Dendritic cell treated with granulocyte-macrophage colony-stimulating factor and Interleukin-4, amounts not matched to agents 40 ng/mL and 50 ng/mL, for 4 days (primary cell): ENCODE measurements at regions not wholly inside any gene's neighbourhood (a gene's known extent, or its start where the extent isn't known, plus 50 kb on each side); places are given as distances from the start of the nearest gene placed in this dataset.

ENCODE experiments used
- H3K27ac Mint-ChIP-seq: one replicate; pipeline ENCODE4 v1.8.0; 2022; ENCODE audit warnings: mild to moderate bottlenecking, mixed read lengths
- H3K27me3 Mint-ChIP-seq: one replicate; pipeline ENCODE4 v1.8.0; 2022; ENCODE audit warnings: mild to moderate bottlenecking, mixed read lengths
- H3K36me3 Mint-ChIP-seq: one replicate; pipeline ENCODE4 v1.8.0; 2022; ENCODE audit warnings: low read depth, mixed read lengths
- H3K4me1 Mint-ChIP-seq: one replicate; pipeline ENCODE4 v1.8.0; 2022; ENCODE audit warnings: low read depth, mixed read lengths
- H3K4me3 Mint-ChIP-seq: one replicate; pipeline ENCODE4 v1.8.0; 2022; ENCODE audit warnings: mild to moderate bottlenecking, moderate library complexity, mixed read lengths
- H3K9me3 Mint-ChIP-seq: one replicate; pipeline ENCODE4 v1.8.0; 2022; ENCODE audit warnings: mixed read lengths
- intact Hi-C: fragments of 100-400 bp; cut with micrococcal nuclease; formaldehyde crosslinking; loops from one replicate; pipeline ENCODE4 v1.15.0; 2022

GRCh38 chr4:171668403-171668802, 144.8 kb upstream of the GALNTL6 start:
- Mint-ChIP-seq H3K4me3 (no peak overlapping the region), H3K27me3 (no peaks in the 10 kb centered on the region), H3K27ac (no peak overlapping the region), H3K36me3 (no peaks in the 10 kb centered on the region), H3K9me3 (peaks cover 2% of the 10 kb centered on the region), H3K4me1 (no peaks in the 10 kb centered on the region)
- intact Hi-C loops: no loop called here

GRCh38 chr4:171667906-171668305, 145.3 kb upstream of the GALNTL6 start:
- no peaks in the 10 kb centered on the region for H3K4me1 Mint-ChIP-seq
- H3K4me3 Mint-ChIP-seq: no peak overlapping the region
- H3K27me3 Mint-ChIP-seq: no peaks in the 10 kb centered on the region
- no peaks in the 10 kb centered on the region for H3K9me3 Mint-ChIP-seq
- intact Hi-C loops: no loop called here
- H3K36me3 Mint-ChIP-seq: no peaks in the 10 kb centered on the region
- no peak overlapping the region for H3K27ac Mint-ChIP-seq

- no peaks in the 10 kb centered on the region for H3K36me3 Mint-ChIP-seq
- intact Hi-C loops: no loop called here
- H3K27me3 Mint-ChIP-seq: no peaks in the 10 kb centered on the region
- H3K4me1 Mint-ChIP-seq: no peaks in the 10 kb centered on the region
- H3K9me3 Mint-ChIP-seq: no peaks in the 10 kb centered on the region
- H3K4me3 Mint-ChIP-seq: no peak overlapping the region
- H3K27ac Mint-ChIP-seq: no peak overlapping the region
Observed at GRCh38 chr4:171651071-171651470, 162.1 kb upstream of the GALNTL6 start.

GRCh38 chr4:171650543-171650942, 162.7 kb upstream of the GALNTL6 start:
- Mint-ChIP-seq H3K4me3 (no peak overlapping the region), H3K27me3 (no peaks in the 10 kb centered on the region), H3K9me3 (no peaks in the 10 kb centered on the region), H3K27ac (no peak overlapping the region), H3K4me1 (no peaks in the 10 kb centered on the region), H3K36me3 (no peaks in the 10 kb centered on the region)
- intact Hi-C loops: no loop called here

GRCh38 chr4:171648926-171649325, 164.3 kb upstream of the GALNTL6 start:
- Mint-ChIP-seq H3K9me3 (no peaks in the 10 kb centered on the region), H3K27me3 (no peaks in the 10 kb centered on the region), H3K4me3 (no peak overlapping the region), H3K27ac (no peak overlapping the region), H3K4me1 (peaks cover 7% of the 10 kb centered on the region), H3K36me3 (no peaks in the 10 kb centered on the region)
- intact Hi-C loops: no loop called here

GRCh38 chr4:171646984-171647383, 166.2 kb upstream of the GALNTL6 start:
- H3K4me1 Mint-ChIP-seq: peaks cover 7% of the 10 kb centered on the region
- H3K9me3 Mint-ChIP-seq: no peaks in the 10 kb centered on the region

GRCh38 chr4:171644430-171645057, 168.7 kb upstream of the GALNTL6 start:
- no peak overlapping the region for H3K27ac Mint-ChIP-seq
- H3K36me3 Mint-ChIP-seq: no peaks in the 10 kb centered on the region
- H3K9me3 Mint-ChIP-seq: no peaks in the 10 kb centered on the region
- intact Hi-C loops: no loop called here
- peak overlapping the region; percentile 32 for H3K4me3 Mint-ChIP-seq
- peaks cover 7% of the 10 kb centered on the region for H3K4me1 Mint-ChIP-seq
- no peaks in the 10 kb centered on the region for H3K27me3 Mint-ChIP-seq

More at GRCh38 chr4:171646984-171647383, 166.2 kb upstream of the GALNTL6 start:
- Mint-ChIP-seq H3K27me3 (no peaks in the 10 kb centered on the region), H3K4me3 (no peak overlapping the region), H3K27ac (no peak overlapping the region), H3K36me3 (no peaks in the 10 kb centered on the region)
- intact Hi-C loops: no loop called here

GRCh38 chr4:171639540-171639939, 173.7 kb upstream of the GALNTL6 start:
- Mint-ChIP-seq H3K4me1 (peaks cover 3% of the 10 kb centered on the region), H3K27ac (no peak overlapping the region), H3K9me3 (peaks cover under 1% of the 10 kb centered on the region), H3K4me3 (no peak overlapping the region), H3K36me3 (no peaks in the 10 kb centered on the region), H3K27me3 (no peaks in the 10 kb centered on the region)
- intact Hi-C loops: no loop called here

- no peak overlapping the region for H3K27ac Mint-ChIP-seq
- H3K4me3 Mint-ChIP-seq: no peak overlapping the region
- peaks cover 16% of the 10 kb centered on the region for H3K9me3 Mint-ChIP-seq
- H3K36me3 Mint-ChIP-seq: no peaks in the 10 kb centered on the region
- no peaks in the 10 kb centered on the region for H3K4me1 Mint-ChIP-seq
- no peaks in the 10 kb centered on the region for H3K27me3 Mint-ChIP-seq
- intact Hi-C loops: no loop called here
Observed at GRCh38 chr4:171636606-171637005, 176.6 kb upstream of the GALNTL6 start.

- H3K9me3 Mint-ChIP-seq: peaks cover 16% of the 10 kb centered on the region
- no peaks in the 10 kb centered on the region for H3K36me3 Mint-ChIP-seq
- intact Hi-C loops: no loop called here
- H3K27ac Mint-ChIP-seq: no peak overlapping the region
- no peaks in the 10 kb centered on the region for H3K27me3 Mint-ChIP-seq
- H3K4me3 Mint-ChIP-seq: no peak overlapping the region
- peaks cover 11% of the 10 kb centered on the region for H3K4me1 Mint-ChIP-seq
Observed at GRCh38 chr4:171629737-171630136, 183.5 kb upstream of the GALNTL6 start.

- H3K4me1 Mint-ChIP-seq: peaks cover 11% of the 10 kb centered on the region
- H3K9me3 Mint-ChIP-seq: peaks cover 12% of the 10 kb centered on the region
- H3K36me3 Mint-ChIP-seq: no peaks in the 10 kb centered on the region
- H3K27me3 Mint-ChIP-seq: no peaks in the 10 kb centered on the region
- no peak overlapping the region for H3K27ac Mint-ChIP-seq
- intact Hi-C loops: no loop called here
- no peak overlapping the region for H3K4me3 Mint-ChIP-seq
Observed at GRCh38 chr4:171629182-171629581, 184.0 kb upstream of the GALNTL6 start.

- Mint-ChIP-seq H3K27ac (no peak overlapping the region), H3K36me3 (no peaks in the 10 kb centered on the region), H3K4me3 (no peak overlapping the region), H3K4me1 (peaks cover 16% of the 10 kb centered on the region), H3K27me3 (no peaks in the 10 kb centered on the region), H3K9me3 (no peaks in the 10 kb centered on the region)
- intact Hi-C loops: no loop called here
Observed at GRCh38 chr4:171626554-171626953, 186.7 kb upstream of the GALNTL6 start.

- Mint-ChIP-seq H3K36me3 (no peaks in the 10 kb centered on the region), H3K9me3 (no peaks in the 10 kb centered on the region), H3K27ac (no peak overlapping the region), H3K4me1 (peaks cover 6% of the 10 kb centered on the region), H3K4me3 (no peak overlapping the region), H3K27me3 (no peaks in the 10 kb centered on the region)
- intact Hi-C loops: no loop called here
Observed at GRCh38 chr4:171622729-171623128, 190.5 kb upstream of the GALNTL6 start.

GRCh38 chr4:171621646-171622045, 191.6 kb upstream of the GALNTL6 start:
- H3K27me3 Mint-ChIP-seq: no peaks in the 10 kb centered on the region
- intact Hi-C loops: no loop called here
- H3K4me1 Mint-ChIP-seq: peaks cover 6% of the 10 kb centered on the region
- H3K36me3 Mint-ChIP-seq: no peaks in the 10 kb centered on the region
- no peak overlapping the region for H3K27ac Mint-ChIP-seq
- H3K9me3 Mint-ChIP-seq: no peaks in the 10 kb centered on the region
- no peak overlapping the region for H3K4me3 Mint-ChIP-seq

- Mint-ChIP-seq H3K27ac (no peak overlapping the region), H3K27me3 (no peaks in the 10 kb centered on the region), H3K4me3 (no peak overlapping the region), H3K9me3 (peaks cover 17% of the 10 kb centered on the region), H3K4me1 (no peaks in the 10 kb centered on the region), H3K36me3 (no peaks in the 10 kb centered on the region)
- intact Hi-C loops: no loop called here
Observed at GRCh38 chr4:171612907-171613306, 200.3 kb upstream of the GALNTL6 start.
